Endothelial cell of umbilical vein (primary cell): ENCODE measurements at regions not wholly inside any gene's neighbourhood (a gene's known extent, or its start where the extent isn't known, plus 50 kb on each side); places are given as distances from the start of the nearest gene placed in this dataset.
"Not testable (repeated sequence)": the region's sequence is repeated elsewhere in the genome, so short reads cannot be mapped to it uniquely, and the experiment has no call there.

Experiments used
- BruUV-seq: library from RNA; stranded (reverse); fragments of 400-500 nt; replicated peaks from 2 replicates; lab custom pipeline; 2021; lab: Mats Ljungman, UMichigan
- CTCF ChIA-PET: fragments of 300-600, 350-600 bp; sonication (Branson Sonifier 250); formaldehyde crosslinking; loops from one replicate; lab custom pipeline; 2021; ENCODE audit warnings: antibody characterized with exemption, inconsistent platforms; lab: Charles Lee
- POLR2A ChIA-PET: fragments of 300-600, 350-600 bp; sonication (Branson Sonifier 250); formaldehyde crosslinking; loops from one replicate; lab custom pipeline; 2021; ENCODE audit warnings: antibody characterized with exemption, inconsistent platforms; lab: Charles Lee
- DNase-seq: peaks from one replicate; pipeline ENCODE4 v3.0.0-alpha.2; 2011; ENCODE audit warnings: low read depth, low spot score
- FAIRE-seq: peaks from 2 replicates; lab custom pipeline; 2011; peaks lifted over from hg19 to GRCh38; lab: Jason Lieb, UNC
- H2AFZ ChIP-seq: 2 replicates; pipeline ENCODE4 v1.6.0; 2012; ENCODE audit warnings: low read depth, low read length, control low read depth, inconsistent platforms
- H3K27ac ChIP-seq: 2 replicates; pipeline ENCODE4 v1.5.1; 2011; ENCODE audit warnings: low read depth, mild to moderate bottlenecking, control low read depth, low read length, moderate library complexity; ENCODE audit not compliant: insufficient read depth
- H3K27me3 ChIP-seq, 2 experiments: 2 replicates each; pipeline versions ENCODE4 v1.6.0 to v1.6.1; 2011; ENCODE audit warnings: low read length in 2 of 2, mixed read lengths in 1 of 2; ENCODE audit not compliant: control insufficient read depth in 2 of 2, insufficient read depth in 2 of 2
- H3K36me3 ChIP-seq, 2 experiments: 2 replicates in 1 of 2; 3 replicates in 1 of 2; pipeline ENCODE4 v1.5.1; 2011; ENCODE audit warnings: low read length in 2 of 2, mild to moderate bottlenecking in 1 of 2, moderate library complexity in 1 of 2; ENCODE audit not compliant: control insufficient read depth in 2 of 2, insufficient read depth in 2 of 2; ENCODE audit errors: extremely low read depth in 1 of 2
- H3K4me1 ChIP-seq: 3 replicates; pipeline ENCODE4 v1.5.1; 2011; ENCODE audit warnings: mild to moderate bottlenecking, low read length; ENCODE audit not compliant: control insufficient read depth, insufficient read depth; ENCODE audit errors: extremely low read depth
- H3K4me2 ChIP-seq: 2 replicates; pipeline ENCODE4 v1.6.1; 2011; ENCODE audit warnings: low read length, control low read depth, mixed read lengths; ENCODE audit not compliant: insufficient read depth
- H3K4me3 ChIP-seq, 3 experiments: fragments of 200-600 bp in 1 of 3; sonication (generic), shearing (Covaris generic) in 1 of 3; replicated peaks in 1 of 3; 2 replicates each; pipeline ENCODE4 v1.5.1; 2011 to 2016; ENCODE audit warnings: control low read depth in 3 of 3, low read length in 3 of 3, mild to moderate bottlenecking in 2 of 3, inconsistent platforms in 1 of 3, low read depth in 1 of 3, moderate library complexity in 1 of 3; ENCODE audit not compliant: insufficient read depth in 1 of 3
- H3K79me2 ChIP-seq: 2 replicates; pipeline ENCODE4 v1.6.0; 2012; ENCODE audit warnings: low read length, inconsistent platforms; ENCODE audit not compliant: control insufficient read depth, insufficient read depth
- H3K9ac ChIP-seq: replicated peaks from 2 replicates; pipeline ENCODE3; 2011; ENCODE audit warnings: low read length, control low read depth; ENCODE audit not compliant: insufficient read depth; ENCODE audit errors: extremely low read depth
- H3K9me1 ChIP-seq: replicated peaks from 3 replicates; pipeline ENCODE4 v1.6.0; 2011; ENCODE audit warnings: mild to moderate bottlenecking, low read length; ENCODE audit not compliant: control insufficient read depth, insufficient read depth; ENCODE audit errors: extremely low read depth
- H3K9me3 ChIP-seq: replicated peaks from 2 replicates; pipeline ENCODE4 v1.5.1; 2012; ENCODE audit warnings: low read length, inconsistent platforms; ENCODE audit not compliant: control insufficient read depth, insufficient read depth
- H4K20me1 ChIP-seq: replicated peaks from 2 replicates; pipeline ENCODE3; 2011; ENCODE audit warnings: mild to moderate bottlenecking, low read length; ENCODE audit not compliant: control insufficient read depth, insufficient read depth; ENCODE audit errors: extremely low read depth
- GATA2 ChIP-seq: IDR thresholded peaks from 2 replicates; pipeline ENCODE4 v1.7.0; 2011; ENCODE audit warnings: low read depth, mild to moderate bottlenecking, moderate library complexity, mixed read lengths, low read length; ENCODE audit not compliant: insufficient read length, insufficient read depth
- MYC ChIP-seq: IDR thresholded peaks from one replicate; pipeline ENCODE4 v1.6.1; 2011; ENCODE audit warnings: mild to moderate bottlenecking, low read depth, low read length
- POLR2A ChIP-seq: IDR thresholded peaks from 2 replicates; pipeline ENCODE4 v1.6.1; 2012; ENCODE audit warnings: low read depth, mild to moderate bottlenecking, control low read depth, low read length
- dilution Hi-C: fragments of 300-500 bp; cut with MboI; formaldehyde crosslinking; loops from one replicate; pipeline ENCODE4 v1.15.0; 2019; ENCODE audit warnings: low sequenced_read_pairs; ENCODE audit not compliant: extremely low pct_ligation_motif_present
- intact Hi-C: fragments of 100-400 bp; cut with micrococcal nuclease; formaldehyde crosslinking; loops from one replicate; pipeline ENCODE4 v1.10.0; 2022

GRCh38 chr2:105478670-105479069 lies 79.8 kb upstream of the FHL2 start:
- no peaks in the 10 kb centered on the region for H3K9me1 ChIP-seq
- dilution Hi-C loops, result no loop called here
- H3K27me3 ChIP-seq, result peaks cover under 1 to 5% of the 10 kb centered on the region in 2 experiments
- FAIRE-seq (no peak), DNase-seq (no peak)
- no peaks in the 10 kb centered on the region for H3K4me1 ChIP-seq
- TF ChIP-seq GATA2 (no peak), MYC (no peak), POLR2A (no peak)
- H3K27ac ChIP-seq, result no peak overlapping the region
- intact Hi-C loops, result no loop called here
- no peak overlapping the region for H3K4me2 ChIP-seq
- no peaks in the 10 kb centered on the region for H3K36me3 ChIP-seq
- no TSS peak for BruUV-seq
- ChIA-PET CTCF (no interaction called here), POLR2A (no interaction called here)
- no peak overlapping the region for H3K4me3 ChIP-seq
- H4K20me1 ChIP-seq, result no peaks in the 10 kb centered on the region
- H2AFZ ChIP-seq, result no peak overlapping the region
- no peaks in the 10 kb centered on the region for H3K79me2 ChIP-seq
- no peak overlapping the region for H3K9ac ChIP-seq
- H3K9me3 ChIP-seq, result no peaks in the 10 kb centered on the region

- DNase-seq, FAIRE-seq, H4K20me1 ChIP-seq, intact Hi-C loops, H3K4me1 ChIP-seq, H3K9me1 ChIP-seq, H3K36me3 ChIP-seq, CTCF ChIA-PET, H3K27me3 ChIP-seq, H3K27ac ChIP-seq, H3K79me2 ChIP-seq, BruUV-seq, H3K4me2 ChIP-seq, H3K9me3 ChIP-seq, POLR2A ChIA-PET, H2AFZ ChIP-seq, dilution Hi-C loops, H3K9ac ChIP-seq, H3K4me3 ChIP-seq: not testable (repeated sequence)
These were observed 78.3 kb upstream of the FHL2 start for GRCh38 chr2:105477050-105477620.
